ENCODE measurements at regions not wholly inside any gene's neighbourhood (a gene's known extent, or its start where the extent isn't known, plus 50 kb on each side); places are given as distances from the start of the nearest gene placed in this dataset.

GRCh38 chr5:99089822-99090549 is 161.2 kb upstream of the CHD1 start:
- TF ChIP-seq CTCF (IDR thresholded peaks at IDR 0.05): no peak
- TF ChIP-seq EZH2 (IDR thresholded peaks at IDR 0.05; ENCODE audit: borderline replicate concordance, insufficient read depth, low read depth, low read length, poor library complexity, severe bottlenecking): no peak

Data from B cell (primary cell).